IMR-90 (cell line): ENCODE measurements at regions not wholly inside any gene's neighbourhood (a gene's known extent, or its start where the extent isn't known, plus 50 kb on each side); places are given as distances from the start of the nearest gene placed in this dataset.

ENCODE experiments used
- ATAC-seq: fragments of 200-7000 bp; cut with Tn5 transposase; 2 replicates; pipeline ENCODE4 v1.9.1; 2020; ENCODE audit warnings: low read depth, mild to moderate bottlenecking, moderate library complexity
- BruUV-seq: library from RNA; stranded (reverse); fragments of 400-500 nt; replicated peaks from 2 replicates; lab custom pipeline; 2021; lab: Mats Ljungman, UMichigan
- CTCF ChIA-PET: fragments of 300-600 bp; formaldehyde crosslinking; extraction: SDS; loops from one replicate; lab custom pipeline; 2021; ENCODE audit warnings: antibody characterized with exemption; lab: Yijun Ruan, JAX
- POLR2A ChIA-PET: fragments of 300-600 bp; sonication (Branson Sonifier 250); formaldehyde crosslinking; loops from one replicate; lab custom pipeline; 2022; ENCODE audit warnings: antibody characterized with exemption; ENCODE audit not compliant: unreplicated experiment; lab: Charles Lee
- DNase-seq: peaks from one replicate; pipeline ENCODE4 v3.0.0; 2013
- H2AFZ ChIP-seq: replicated peaks from 2 replicates; pipeline ENCODE3; 2013; ENCODE audit warnings: low read length, mild to moderate bottlenecking; ENCODE audit not compliant: poor library complexity
- H2AK5ac ChIP-seq: 2 replicates; pipeline ENCODE4 v1.6.1; 2013; ENCODE audit warnings: low read depth, low read length, inconsistent platforms
- H2AK9ac ChIP-seq: replicated peaks from 2 replicates; pipeline ENCODE3; 2013; ENCODE audit warnings: mild to moderate bottlenecking, low read depth, low read length, moderate library complexity; ENCODE audit not compliant: poor library complexity
- H2BK120ac ChIP-seq: 2 replicates; pipeline ENCODE4 v1.6.1; 2013; ENCODE audit warnings: low read depth, low read length, inconsistent platforms
- H2BK15ac ChIP-seq: 3 replicates; pipeline ENCODE4 v1.6.1; 2013; ENCODE audit warnings: low read depth, low read length, inconsistent platforms
- H2BK20ac ChIP-seq: 2 replicates; pipeline ENCODE4 v1.6.1; 2013; ENCODE audit warnings: low read depth, mild to moderate bottlenecking, inconsistent platforms, low read length, moderate library complexity
- H2BK5ac ChIP-seq: 2 replicates; pipeline ENCODE4 v1.6.1; 2013; ENCODE audit warnings: mild to moderate bottlenecking, low read depth, low read length, inconsistent platforms; ENCODE audit not compliant: poor library complexity, severe bottlenecking
- H3K14ac ChIP-seq: replicated peaks from 2 replicates; pipeline ENCODE4 v1.6.1; 2013; ENCODE audit warnings: low read depth, low read length, inconsistent platforms
- H3K18ac ChIP-seq: 2 replicates; pipeline ENCODE4 v1.6.1; 2013; ENCODE audit warnings: low read depth, low read length, control low read depth
- H3K23ac ChIP-seq: 2 replicates; pipeline ENCODE4 v1.6.1; 2013; ENCODE audit warnings: low read depth, low read length, inconsistent platforms
- H3K27ac ChIP-seq: 2 replicates; pipeline ENCODE4 v1.5.1; 2013; ENCODE audit warnings: mild to moderate bottlenecking, control low read depth, low read length; ENCODE audit not compliant: insufficient read depth
- H3K27me3 ChIP-seq: 2 replicates; pipeline ENCODE4 v1.6.1; 2013; ENCODE audit warnings: low read length; ENCODE audit not compliant: control insufficient read depth, insufficient read depth
- H3K36me3 ChIP-seq: 2 replicates; pipeline ENCODE4 v1.6.1; 2013; ENCODE audit warnings: low read length, mixed read lengths; ENCODE audit not compliant: control insufficient read depth, insufficient read depth
- H3K4ac ChIP-seq: 2 replicates; pipeline ENCODE4 v1.6.1; 2013; ENCODE audit warnings: low read depth, low read length, inconsistent platforms
- H3K4me1 ChIP-seq: 2 replicates; pipeline ENCODE4 v1.6.1; 2013; ENCODE audit warnings: low read length, mixed read lengths; ENCODE audit not compliant: control insufficient read depth, insufficient read depth
- H3K4me2 ChIP-seq: 2 replicates; pipeline ENCODE4 v1.6.1; 2013; ENCODE audit warnings: low read depth, mild to moderate bottlenecking, control low read depth, low read length, moderate library complexity
- H3K4me3 ChIP-seq: 2 replicates; pipeline ENCODE4 v1.5.1; 2013; ENCODE audit warnings: low read depth, mild to moderate bottlenecking, control low read depth, low read length, moderate library complexity; ENCODE audit not compliant: insufficient read depth
- H3K56ac ChIP-seq: 2 replicates; pipeline ENCODE4 v1.6.1; 2013; ENCODE audit warnings: low read length, inconsistent platforms; ENCODE audit not compliant: insufficient read depth; ENCODE audit errors: extremely low read depth
- H3K79me1 ChIP-seq, 2 experiments: 2 replicates each; pipeline ENCODE4 v1.6.1; 2013; ENCODE audit warnings: low read length in 2 of 2, inconsistent platforms in 1 of 2, low read depth in 1 of 2
- H3K9ac ChIP-seq: 2 replicates; pipeline ENCODE4 v1.6.1; 2013; ENCODE audit warnings: low read depth, low read length, control low read depth
- H3K9me1 ChIP-seq: 2 replicates; pipeline ENCODE4 v1.6.1; 2013; ENCODE audit warnings: low read length, inconsistent platforms; ENCODE audit not compliant: insufficient read depth
- H3K9me3 ChIP-seq: 2 replicates; pipeline ENCODE4 v1.6.1; 2013; ENCODE audit warnings: low read length; ENCODE audit not compliant: control insufficient read depth, insufficient read depth
- H4K20me1 ChIP-seq: 2 replicates; pipeline ENCODE4 v1.6.1; 2013; ENCODE audit warnings: low read length, inconsistent platforms; ENCODE audit not compliant: insufficient read depth
- H4K5ac ChIP-seq: 2 replicates; pipeline ENCODE4 v1.6.1; 2013; ENCODE audit warnings: mild to moderate bottlenecking, low read depth, low read length, control low read depth
- H4K8ac ChIP-seq, 2 experiments: 2 replicates each; pipeline ENCODE4 v1.6.1; 2013; ENCODE audit warnings: low read depth in 2 of 2, low read length in 2 of 2, control low read depth in 1 of 2, inconsistent platforms in 1 of 2
- H4K91ac ChIP-seq: 2 replicates; pipeline ENCODE4 v1.6.1; 2013; ENCODE audit warnings: low read depth, low read length, inconsistent platforms; ENCODE audit not compliant: insufficient read depth
- CEBPB ChIP-seq: IDR thresholded peaks from 2 replicates; pipeline ENCODE4 v1.6.1; 2012; ENCODE audit warnings: low read depth, low read length, improper control_type of control experiment
- WGBS, 2 experiments: methylation state at CpG; one replicate each; pipeline versions ENCODE4 v1.1.5 to v1.1.7; 2013; ENCODE audit warnings: missing lambda C conversion rate in 2 of 2; ENCODE audit not compliant: insufficient read length in 1 of 2; ENCODE audit errors: extremely low coverage in 2 of 2; 5-methylcytosine and 5-hydroxymethylcytosine counted together
- dilution Hi-C: fragments of 300-500 bp; cut with HindIII; formaldehyde crosslinking; loops from one replicate; pipeline ENCODE4 v1.14.3; 2018; ENCODE audit warnings: low sequenced_read_pairs; ENCODE audit not compliant: unreplicated experiment
- in situ Hi-C: fragments of 300-500 bp; cut with MboI; formaldehyde crosslinking; loops from 3 replicates; pipeline ENCODE4 v1.14.3; 2019; ENCODE audit warnings: low sequenced_read_pairs, inconsistent platforms, mixed read lengths
- intact Hi-C: fragments of 100-400 bp; cut with micrococcal nuclease; formaldehyde crosslinking; loops from 2 replicates; pipeline ENCODE4 v1.10.0; 2022

- H2BK20ac ChIP-seq = no peak overlapping the region
- no peak overlapping the region for H2BK5ac ChIP-seq
- no peak for DNase-seq
- no peak for TF ChIP-seq CEBPB
- no peak overlapping the region for H3K9ac ChIP-seq
- H3K36me3 ChIP-seq = no peaks in the 10 kb centered on the region
- H2AK9ac ChIP-seq = no peak overlapping the region
- H3K27me3 ChIP-seq = no peaks in the 10 kb centered on the region
- no peak overlapping the region for H2BK15ac ChIP-seq
- no peak overlapping the region for H3K27ac ChIP-seq
- CTCF ChIA-PET = no interaction called here
- H3K4me3 ChIP-seq = no peak overlapping the region
- WGBS, 2 experiments = 0% methylated on average over 1 of the region's 7 CpGs; no CpG with 5 or more reads in 1 of the 2 experiments
- H4K20me1 ChIP-seq = no peaks in the 10 kb centered on the region
- BruUV-seq = no TSS peak
- H3K14ac ChIP-seq = no peak overlapping the region
- H3K23ac ChIP-seq = no peak overlapping the region
- no peak overlapping the region for H3K56ac ChIP-seq
- H3K9me1 ChIP-seq = no peaks in the 10 kb centered on the region
- no peak overlapping the region for H3K18ac ChIP-seq
- no peaks in the 10 kb centered on the region for H3K4me1 ChIP-seq
- no peak overlapping the region for H2AK5ac ChIP-seq
- no peak overlapping the region for H3K4ac ChIP-seq
- H4K91ac ChIP-seq = no peak overlapping the region
- H4K5ac ChIP-seq = no peak overlapping the region
- no peak for ATAC-seq
- POLR2A ChIA-PET = no interaction called here
- in situ Hi-C loops (no loop called here), intact Hi-C loops (no loop called here), dilution Hi-C loops (no loop called here)
- no peak overlapping the region for H3K4me2 ChIP-seq
- H2BK120ac ChIP-seq = no peak overlapping the region
- H3K9me3 ChIP-seq = peaks cover 27% of the 10 kb centered on the region
- H3K79me1 ChIP-seq = no peaks in the 10 kb centered on the region
- no peak overlapping the region for H2AFZ ChIP-seq
- H4K8ac ChIP-seq = no peak overlapping the region
These were observed 970.5 kb downstream of the UQCRFS1 start for GRCh38 chr19:28242317-28242927.
